GM23338 (cell line): ENCODE measurements at regions not wholly inside any gene's neighbourhood (a gene's known extent, or its start where the extent isn't known, plus 50 kb on each side); places are given as distances from the start of the nearest gene placed in this dataset.

Experiments used
- CREB1 ChIP-seq: fragments of 250-450 bp; sonication (Bioruptor Pico); IDR thresholded peaks from 2 replicates; pipeline ENCODE4 v1.5.0; 2020; ENCODE audit warnings: low read depth, mild to moderate bottlenecking, moderate library complexity
- CTCF ChIP-seq, 2 experiments: fragments of 200-600 bp in 1 of 2; sonication (generic) in 1 of 2; conservative IDR thresholded peaks; 2 replicates each; pipeline versions ENCODE4 v1.5.1 to v1.6.1; 2016 to 2017; ENCODE audit warnings: antibody characterized with exemption in 2 of 2, low read depth in 2 of 2, mild to moderate bottlenecking in 2 of 2, moderate library complexity in 1 of 2
- EZH2 ChIP-seq: fragments of 200-600 bp; sonication (generic); IDR thresholded peaks from one replicate; pipeline ENCODE4 v1.8.0; 2017; ENCODE audit warnings: antibody characterized with exemption, mild to moderate bottlenecking, low read depth; ENCODE audit not compliant: unreplicated experiment
- EZH2phosphoT487 ChIP-seq: fragments of 200-600 bp; sonication (generic); IDR thresholded peaks from one replicate; pipeline ENCODE4 v1.8.1; 2018; ENCODE audit warnings: antibody characterized with exemption; ENCODE audit not compliant: unreplicated experiment
- JUNB ChIP-seq: IDR thresholded peaks from one replicate; pipeline ENCODE4 v1.6.1; 2016; ENCODE audit warnings: antibody characterized with exemption; ENCODE audit not compliant: unreplicated experiment
- NANOG ChIP-seq: IDR thresholded peaks from 2 replicates; pipeline ENCODE4 v1.6.1; 2016; ENCODE audit warnings: antibody characterized with exemption, borderline replicate concordance
- POLR2AphosphoS5 ChIP-seq: IDR thresholded peaks from 2 replicates; pipeline ENCODE4 v1.6.1; 2016; ENCODE audit warnings: antibody characterized with exemption, low read depth
- STAT1 ChIP-seq: IDR thresholded peaks from one replicate; pipeline ENCODE4 v1.6.1; 2016; ENCODE audit warnings: antibody characterized with exemption; ENCODE audit not compliant: unreplicated experiment
- ZNF462 ChIP-seq: fragments of 250-450 bp; sonication (Bioruptor Pico); IDR thresholded peaks from 2 replicates; pipeline ENCODE4 v1.5.0; 2020; ENCODE audit warnings: mild to moderate bottlenecking, moderate library complexity
- TF ChIP-seq, protein P1 (sequence below): IDR thresholded peaks from one replicate; pipeline ENCODE4 v1.6.1; 2018; ENCODE audit warnings: antibody characterized with exemption; ENCODE audit not compliant: unreplicated experiment
- TF ChIP-seq, protein P2 (sequence below): IDR thresholded peaks from 2 replicates; pipeline ENCODE4 v1.6.1; 2016; ENCODE audit warnings: antibody characterized with exemption

DNA sequence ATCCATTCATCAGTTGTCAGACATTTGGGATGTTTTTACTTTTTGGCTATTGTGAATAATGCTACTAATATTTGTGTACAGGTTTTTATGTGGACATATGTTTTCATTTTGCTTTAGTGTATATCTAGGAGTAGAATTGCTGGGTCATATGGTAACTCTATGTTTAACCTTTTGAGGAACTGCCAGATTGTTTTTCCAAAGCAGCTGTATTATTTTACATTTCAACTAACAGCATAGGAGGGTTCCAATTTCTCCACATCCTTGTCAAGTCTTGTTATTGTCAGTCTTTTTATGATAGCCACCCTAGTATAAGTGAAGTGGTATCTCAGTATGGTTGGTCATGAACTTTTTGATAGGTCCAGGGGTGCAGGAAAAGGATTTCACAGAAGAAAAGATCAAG lies 114.5 kb upstream of the FAM9C start:
- TF ChIP-seq EZH2 (no peak), CTCF (conservative IDR thresholded peaks at IDR 0.05; ENCODE audit: low read depth in 2 of 2) (no peak), POLR2AphosphoS5 (no peak), JUNB (no peak), EZH2phosphoT487 (no peak), NANOG (no peak), CREB1 (CRISPR knock-in tag) (no peak), ZNF462 (no peak), STAT1 (no peak)
- TF ChIP-seq, protein P1, sequence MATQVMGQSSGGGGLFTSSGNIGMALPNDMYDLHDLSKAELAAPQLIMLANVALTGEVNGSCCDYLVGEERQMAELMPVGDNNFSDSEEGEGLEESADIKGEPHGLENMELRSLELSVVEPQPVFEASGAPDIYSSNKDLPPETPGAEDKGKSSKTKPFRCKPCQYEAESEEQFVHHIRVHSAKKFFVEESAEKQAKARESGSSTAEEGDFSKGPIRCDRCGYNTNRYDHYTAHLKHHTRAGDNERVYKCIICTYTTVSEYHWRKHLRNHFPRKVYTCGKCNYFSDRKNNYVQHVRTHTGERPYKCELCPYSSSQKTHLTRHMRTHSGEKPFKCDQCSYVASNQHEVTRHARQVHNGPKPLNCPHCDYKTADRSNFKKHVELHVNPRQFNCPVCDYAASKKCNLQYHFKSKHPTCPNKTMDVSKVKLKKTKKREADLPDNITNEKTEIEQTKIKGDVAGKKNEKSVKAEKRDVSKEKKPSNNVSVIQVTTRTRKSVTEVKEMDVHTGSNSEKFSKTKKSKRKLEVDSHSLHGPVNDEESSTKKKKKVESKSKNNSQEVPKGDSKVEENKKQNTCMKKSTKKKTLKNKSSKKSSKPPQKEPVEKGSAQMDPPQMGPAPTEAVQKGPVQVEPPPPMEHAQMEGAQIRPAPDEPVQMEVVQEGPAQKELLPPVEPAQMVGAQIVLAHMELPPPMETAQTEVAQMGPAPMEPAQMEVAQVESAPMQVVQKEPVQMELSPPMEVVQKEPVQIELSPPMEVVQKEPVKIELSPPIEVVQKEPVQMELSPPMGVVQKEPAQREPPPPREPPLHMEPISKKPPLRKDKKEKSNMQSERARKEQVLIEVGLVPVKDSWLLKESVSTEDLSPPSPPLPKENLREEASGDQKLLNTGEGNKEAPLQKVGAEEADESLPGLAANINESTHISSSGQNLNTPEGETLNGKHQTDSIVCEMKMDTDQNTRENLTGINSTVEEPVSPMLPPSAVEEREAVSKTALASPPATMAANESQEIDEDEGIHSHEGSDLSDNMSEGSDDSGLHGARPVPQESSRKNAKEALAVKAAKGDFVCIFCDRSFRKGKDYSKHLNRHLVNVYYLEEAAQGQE: no peak
- TF ChIP-seq, protein P2, sequence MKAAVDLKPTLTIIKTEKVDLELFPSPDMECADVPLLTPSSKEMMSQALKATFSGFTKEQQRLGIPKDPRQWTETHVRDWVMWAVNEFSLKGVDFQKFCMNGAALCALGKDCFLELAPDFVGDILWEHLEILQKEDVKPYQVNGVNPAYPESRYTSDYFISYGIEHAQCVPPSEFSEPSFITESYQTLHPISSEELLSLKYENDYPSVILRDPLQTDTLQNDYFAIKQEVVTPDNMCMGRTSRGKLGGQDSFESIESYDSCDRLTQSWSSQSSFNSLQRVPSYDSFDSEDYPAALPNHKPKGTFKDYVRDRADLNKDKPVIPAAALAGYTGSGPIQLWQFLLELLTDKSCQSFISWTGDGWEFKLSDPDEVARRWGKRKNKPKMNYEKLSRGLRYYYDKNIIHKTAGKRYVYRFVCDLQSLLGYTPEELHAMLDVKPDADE: no peak
